Activated CD8-positive, alpha-beta memory T cell treated with anti-CD3 and anti-CD28 coated beads for 1 hour (primary cell): ENCODE measurements at regions not wholly inside any gene's neighbourhood (a gene's known extent, or its start where the extent isn't known, plus 50 kb on each side); places are given as distances from the start of the nearest gene placed in this dataset.
"Not testable (repeated sequence)": the region's sequence is repeated elsewhere in the genome, so short reads cannot be mapped to it uniquely, and the experiment has no call there.

Experiments used
- DNase-seq, 2 donors: peaks; one replicate each; pipeline ENCODE4 v3.0.0-alpha.2; 2020; ENCODE audit warnings: low read depth in 1 of 2; ENCODE audit errors: extremely low read depth in 1 of 2

GRCh38 chr13:21261487-21262216, 85.2 kb downstream of the MRPL57 start:
- not testable (repeated sequence) for DNase-seq

GRCh38 chr13:21263909-21264308, 87.5 kb downstream of the MRPL57 start:
- DNase-seq: not testable (repeated sequence)

GRCh38 chr13:21268485-21268884, 92.0 kb downstream of the MRPL57 start:
- not testable (repeated sequence) for DNase-seq

- not testable (repeated sequence) for DNase-seq
These were observed 96.0 kb downstream of the MRPL57 start for GRCh38 chr13:21272439-21272838.

GRCh38 chr13:21274457-21274856, 98.0 kb downstream of the MRPL57 start:
- not testable (repeated sequence) for DNase-seq

GRCh38 chr13:21282065-21282464, 105.6 kb downstream of the MRPL57 start:
- no peak for DNase-seq

- no peak for DNase-seq
These were observed 111.0 kb downstream of the MRPL57 start for GRCh38 chr13:21287331-21287907.

- no peak for DNase-seq
These were observed 113.0 kb downstream of the MRPL57 start for GRCh38 chr13:21289475-21289874.

- not testable (repeated sequence) for DNase-seq
These were observed 114.1 kb downstream of the MRPL57 start for GRCh38 chr13:21290442-21291002.

- no peak for DNase-seq
These were observed 115.4 kb downstream of the MRPL57 start for GRCh38 chr13:21291840-21292239.

GRCh38 chr13:21296991-21297390, 120.5 kb downstream of the MRPL57 start:
- peak in 1 of 2 donors; percentile 19 for DNase-seq

- DNase-seq: no peak
These were observed 121.0 kb downstream of the MRPL57 start for GRCh38 chr13:21297447-21297846.

- DNase-seq: peak; percentile 51 to 75
These were observed 121.7 kb downstream of the MRPL57 start for GRCh38 chr13:21297914-21298831.

GRCh38 chr13:21304256-21304655, 127.8 kb downstream of the MRPL57 start:
- DNase-seq: no peak

GRCh38 chr13:21306300-21307073, 130.0 kb downstream of the MRPL57 start:
- not testable (repeated sequence) for DNase-seq

- DNase-seq: not testable (repeated sequence)
These were observed 130.7 kb downstream of the MRPL57 start for GRCh38 chr13:21307158-21307557.

GRCh38 chr13:21308906-21309305, 132.4 kb downstream of the MRPL57 start:
- DNase-seq: no peak

GRCh38 chr13:21309542-21310172, 133.2 kb downstream of the MRPL57 start:
- no peak for DNase-seq

- DNase-seq: no peak
These were observed 133.8 kb downstream of the MRPL57 start for GRCh38 chr13:21310220-21310619.

- not testable (repeated sequence) for DNase-seq
These were observed 138.5 kb downstream of the MRPL57 start for GRCh38 chr13:21314976-21315375.
